Panc1 (cell line): ENCODE measurements at regions not wholly inside any gene's neighbourhood (a gene's known extent, or its start where the extent isn't known, plus 50 kb on each side); places are given as distances from the start of the nearest gene placed in this dataset.

Experiments used
- CTCF ChIP-seq: fragments of 450-650 bp; IDR thresholded peaks from 2 replicates; pipeline ENCODE4 v1.5.1; 2017; ENCODE audit warnings: mild to moderate bottlenecking
- POLR2AphosphoS5 ChIP-seq: IDR thresholded peaks from 2 replicates; pipeline ENCODE4 v1.6.1; 2012; ENCODE audit warnings: mild to moderate bottlenecking, low read depth, low read length, moderate library complexity

- TF ChIP-seq CTCF (no peak), POLR2AphosphoS5 (no peak)
Observed at GRCh38 chr1:5273280-5274003, 619.0 kb downstream of the AJAP1 start.
